COLO829 (cell line): ENCODE measurements at regions not wholly inside any gene's neighbourhood (a gene's known extent, or its start where the extent isn't known, plus 50 kb on each side); places are given as distances from the start of the nearest gene placed in this dataset.
"Not testable (repeated sequence)": the region's sequence is repeated elsewhere in the genome, so short reads cannot be mapped to it uniquely, and the experiment has no call there.

Experiments used
- DNase-seq: peaks from one replicate; pipeline ENCODE4 v3.0.0; 2012; ENCODE audit warnings: low spot score

- no peak for DNase-seq
These were observed 282.6 kb upstream of the MCTP2 start for GRCh38 chr15:93948726-93949125.

- DNase-seq = no peak
These were observed 287.8 kb upstream of the MCTP2 start for GRCh38 chr15:93943586-93943985.

- DNase-seq = no peak
These were observed 289.1 kb upstream of the MCTP2 start for GRCh38 chr15:93942269-93942694.

- no peak for DNase-seq
These were observed 289.7 kb upstream of the MCTP2 start for GRCh38 chr15:93941697-93942096.

GRCh38 chr15:93940226-93940625 lies 291.1 kb upstream of the MCTP2 start:
- DNase-seq = no peak

- DNase-seq = no peak
These were observed 299.1 kb upstream of the MCTP2 start for GRCh38 chr15:93932164-93932776.

GRCh38 chr15:93929375-93930094 lies 301.8 kb upstream of the MCTP2 start:
- DNase-seq = peak; percentile 75

GRCh38 chr15:93920204-93920603 lies 311.2 kb upstream of the MCTP2 start:
- DNase-seq = no peak

GRCh38 chr15:93918801-93919200 lies 312.6 kb upstream of the MCTP2 start:
- DNase-seq = not testable (repeated sequence)

- no peak for DNase-seq
These were observed 314.2 kb upstream of the MCTP2 start for GRCh38 chr15:93917181-93917580.

- no peak for DNase-seq
These were observed 317.5 kb upstream of the MCTP2 start for GRCh38 chr15:93913871-93914270.

GRCh38 chr15:93913310-93913709 lies 318.1 kb upstream of the MCTP2 start:
- no peak for DNase-seq

GRCh38 chr15:93900476-93901400 lies 330.6 kb upstream of the MCTP2 start:
- DNase-seq = peak; percentile 85

- peak; percentile 8 for DNase-seq
These were observed 331.5 kb upstream of the MCTP2 start for GRCh38 chr15:93899817-93900216.

- DNase-seq = no peak
These were observed 334.0 kb upstream of the MCTP2 start for GRCh38 chr15:93897377-93897776.

GRCh38 chr15:93895976-93896770 lies 335.2 kb upstream of the MCTP2 start:
- no peak for DNase-seq

- DNase-seq = no peak
These were observed 336.8 kb upstream of the MCTP2 start for GRCh38 chr15:93894438-93895036.

- DNase-seq = no peak
These were observed 344.2 kb upstream of the MCTP2 start for GRCh38 chr15:93887151-93887550.

- no peak for DNase-seq
These were observed 348.6 kb upstream of the MCTP2 start for GRCh38 chr15:93882779-93883178.

GRCh38 chr15:93882141-93882540 lies 349.2 kb upstream of the MCTP2 start:
- DNase-seq = no peak

GRCh38 chr15:93881310-93881709 lies 350.1 kb upstream of the MCTP2 start:
- no peak for DNase-seq

- DNase-seq = no peak
These were observed 351.0 kb upstream of the MCTP2 start for GRCh38 chr15:93880358-93880757.
